ENCODE measurements at regions not wholly inside any gene's neighbourhood (a gene's known extent, or its start where the extent isn't known, plus 50 kb on each side); places are given as distances from the start of the nearest gene placed in this dataset.

- TF ChIP-seq BACH2 (CRISPR knock-in tag; IDR thresholded peaks at IDR 0.05; ENCODE audit: borderline replicate concordance), result no peak
- TF ChIP-seq ARNTL (CRISPR knock-in tag; IDR thresholded peaks at IDR 0.05; ENCODE audit: borderline replicate concordance, low read depth), result no peak
- TF ChIP-seq RARB (CRISPR knock-in tag; IDR thresholded peaks at IDR 0.05), result no peak
- no peak for TF ChIP-seq ZFP3 (CRISPR knock-in tag; IDR thresholded peaks at IDR 0.05)
- TF ChIP-seq PATZ1 (CRISPR knock-in tag; IDR thresholded peaks at IDR 0.05; ENCODE audit: borderline replicate concordance), result no peak
- TF ChIP-seq OSR1 (CRISPR knock-in tag; IDR thresholded peaks at IDR 0.05), result no peak
- no peak for TF ChIP-seq ZNF8 (CRISPR knock-in tag; IDR thresholded peaks at IDR 0.05)
- TF ChIP-seq ZFP30 (CRISPR knock-in tag; IDR thresholded peaks at IDR 0.05), result no peak
- TF ChIP-seq TSHZ2 (CRISPR knock-in tag; IDR thresholded peaks at IDR 0.05), result no peak
Observed at GRCh38 chr18:76616373-76616772, 121.3 kb upstream of the ZNF516 start.

All from SK-N-SH treated with all-trans-retinoic acid at 6 μM for 48 hours (cell line).